Endothelial cell of umbilical vein (primary cell): ENCODE measurements at regions not wholly inside any gene's neighbourhood (a gene's known extent, or its start where the extent isn't known, plus 50 kb on each side); places are given as distances from the start of the nearest gene placed in this dataset.

ENCODE experiments used
- BruUV-seq: library from RNA; stranded (reverse); fragments of 400-500 nt; replicated peaks from 2 replicates; lab custom pipeline; 2021; lab: Mats Ljungman, UMichigan
- CTCF ChIA-PET: fragments of 300-600, 350-600 bp; sonication (Branson Sonifier 250); formaldehyde crosslinking; loops from one replicate; lab custom pipeline; 2021; ENCODE audit warnings: antibody characterized with exemption, inconsistent platforms; lab: Charles Lee
- POLR2A ChIA-PET: fragments of 300-600, 350-600 bp; sonication (Branson Sonifier 250); formaldehyde crosslinking; loops from one replicate; lab custom pipeline; 2021; ENCODE audit warnings: antibody characterized with exemption, inconsistent platforms; lab: Charles Lee
- DNase-seq: peaks from one replicate; pipeline ENCODE4 v3.0.0-alpha.2; 2011; ENCODE audit warnings: low read depth, low spot score
- FAIRE-seq: peaks from 2 replicates; lab custom pipeline; 2011; peaks lifted over from hg19 to GRCh38; lab: Jason Lieb, UNC
- H2AFZ ChIP-seq: 2 replicates; pipeline ENCODE4 v1.6.0; 2012; ENCODE audit warnings: low read depth, low read length, control low read depth, inconsistent platforms
- H3K27ac ChIP-seq: 2 replicates; pipeline ENCODE4 v1.5.1; 2011; ENCODE audit warnings: low read depth, mild to moderate bottlenecking, control low read depth, low read length, moderate library complexity; ENCODE audit not compliant: insufficient read depth
- H3K27me3 ChIP-seq, 2 experiments: 2 replicates each; pipeline versions ENCODE4 v1.6.0 to v1.6.1; 2011; ENCODE audit warnings: low read length in 2 of 2, mixed read lengths in 1 of 2; ENCODE audit not compliant: control insufficient read depth in 2 of 2, insufficient read depth in 2 of 2
- H3K36me3 ChIP-seq, 2 experiments: 2 replicates in 1 of 2; 3 replicates in 1 of 2; pipeline ENCODE4 v1.5.1; 2011; ENCODE audit warnings: low read length in 2 of 2, mild to moderate bottlenecking in 1 of 2, moderate library complexity in 1 of 2; ENCODE audit not compliant: control insufficient read depth in 2 of 2, insufficient read depth in 2 of 2; ENCODE audit errors: extremely low read depth in 1 of 2
- H3K4me1 ChIP-seq: 3 replicates; pipeline ENCODE4 v1.5.1; 2011; ENCODE audit warnings: mild to moderate bottlenecking, low read length; ENCODE audit not compliant: control insufficient read depth, insufficient read depth; ENCODE audit errors: extremely low read depth
- H3K4me2 ChIP-seq: 2 replicates; pipeline ENCODE4 v1.6.1; 2011; ENCODE audit warnings: low read length, control low read depth, mixed read lengths; ENCODE audit not compliant: insufficient read depth
- H3K4me3 ChIP-seq, 3 experiments: fragments of 200-600 bp in 1 of 3; sonication (generic), shearing (Covaris generic) in 1 of 3; replicated peaks in 1 of 3; 2 replicates each; pipeline ENCODE4 v1.5.1; 2011 to 2016; ENCODE audit warnings: control low read depth in 3 of 3, low read length in 3 of 3, mild to moderate bottlenecking in 2 of 3, inconsistent platforms in 1 of 3, low read depth in 1 of 3, moderate library complexity in 1 of 3; ENCODE audit not compliant: insufficient read depth in 1 of 3
- H3K79me2 ChIP-seq: 2 replicates; pipeline ENCODE4 v1.6.0; 2012; ENCODE audit warnings: low read length, inconsistent platforms; ENCODE audit not compliant: control insufficient read depth, insufficient read depth
- H3K9ac ChIP-seq: replicated peaks from 2 replicates; pipeline ENCODE3; 2011; ENCODE audit warnings: low read length, control low read depth; ENCODE audit not compliant: insufficient read depth; ENCODE audit errors: extremely low read depth
- H3K9me1 ChIP-seq: replicated peaks from 3 replicates; pipeline ENCODE4 v1.6.0; 2011; ENCODE audit warnings: mild to moderate bottlenecking, low read length; ENCODE audit not compliant: control insufficient read depth, insufficient read depth; ENCODE audit errors: extremely low read depth
- H3K9me3 ChIP-seq: replicated peaks from 2 replicates; pipeline ENCODE4 v1.5.1; 2012; ENCODE audit warnings: low read length, inconsistent platforms; ENCODE audit not compliant: control insufficient read depth, insufficient read depth
- H4K20me1 ChIP-seq: replicated peaks from 2 replicates; pipeline ENCODE3; 2011; ENCODE audit warnings: mild to moderate bottlenecking, low read length; ENCODE audit not compliant: control insufficient read depth, insufficient read depth; ENCODE audit errors: extremely low read depth
- EZH2 ChIP-seq: IDR thresholded peaks from 2 replicates; pipeline ENCODE4 v1.6.1; 2012; ENCODE audit warnings: borderline replicate concordance, low read depth, mild to moderate bottlenecking, moderate library complexity, low read length, inconsistent platforms; ENCODE audit not compliant: severe bottlenecking
- FOS ChIP-seq: IDR thresholded peaks from 2 replicates; pipeline ENCODE4 v1.6.1; 2011; ENCODE audit warnings: mild to moderate bottlenecking, low read length, moderate library complexity, borderline replicate concordance; ENCODE audit not compliant: insufficient read depth
- GATA2 ChIP-seq: IDR thresholded peaks from 2 replicates; pipeline ENCODE4 v1.7.0; 2011; ENCODE audit warnings: low read depth, mild to moderate bottlenecking, moderate library complexity, mixed read lengths, low read length; ENCODE audit not compliant: insufficient read length, insufficient read depth
- JUN ChIP-seq: IDR thresholded peaks from 2 replicates; pipeline ENCODE4 v1.6.1; 2011; ENCODE audit warnings: borderline replicate concordance, low read depth; ENCODE audit not compliant: insufficient read length, insufficient read depth
- MYC ChIP-seq: IDR thresholded peaks from one replicate; pipeline ENCODE4 v1.6.1; 2011; ENCODE audit warnings: mild to moderate bottlenecking, low read depth, low read length
- POLR2A ChIP-seq: IDR thresholded peaks from 2 replicates; pipeline ENCODE4 v1.6.1; 2012; ENCODE audit warnings: low read depth, mild to moderate bottlenecking, control low read depth, low read length
- POLR2AphosphoS5 ChIP-seq: IDR thresholded peaks from 2 replicates; pipeline ENCODE4 v1.6.1; 2012; ENCODE audit warnings: low read depth, mild to moderate bottlenecking, control low read depth, low read length, moderate library complexity; ENCODE audit not compliant: insufficient read depth
- dilution Hi-C: fragments of 300-500 bp; cut with MboI; formaldehyde crosslinking; loops from one replicate; pipeline ENCODE4 v1.15.0; 2019; ENCODE audit warnings: low sequenced_read_pairs; ENCODE audit not compliant: extremely low pct_ligation_motif_present
- intact Hi-C: fragments of 100-400 bp; cut with micrococcal nuclease; formaldehyde crosslinking; loops from one replicate; pipeline ENCODE4 v1.10.0; 2022
- TF ChIP-seq, protein P1 (sequence below): IDR thresholded peaks from 2 replicates; pipeline ENCODE4 v1.6.1; 2011; ENCODE audit not compliant: insufficient read depth, insufficient read length
- TF ChIP-seq, protein P2 (sequence below), 2 donors: IDR thresholded peaks; 1 replicate in 1 of 2; 2 replicates in 1 of 2; pipeline ENCODE4 v1.5.1; 2011; ENCODE audit warnings: low read length in 2 of 2, mild to moderate bottlenecking in 2 of 2, moderate library complexity in 2 of 2, control low read depth in 1 of 2, inconsistent platforms in 1 of 2, low read depth in 1 of 2; ENCODE audit not compliant: insufficient read depth in 1 of 2; ENCODE audit errors: extremely low read depth in 1 of 2

DNA sequence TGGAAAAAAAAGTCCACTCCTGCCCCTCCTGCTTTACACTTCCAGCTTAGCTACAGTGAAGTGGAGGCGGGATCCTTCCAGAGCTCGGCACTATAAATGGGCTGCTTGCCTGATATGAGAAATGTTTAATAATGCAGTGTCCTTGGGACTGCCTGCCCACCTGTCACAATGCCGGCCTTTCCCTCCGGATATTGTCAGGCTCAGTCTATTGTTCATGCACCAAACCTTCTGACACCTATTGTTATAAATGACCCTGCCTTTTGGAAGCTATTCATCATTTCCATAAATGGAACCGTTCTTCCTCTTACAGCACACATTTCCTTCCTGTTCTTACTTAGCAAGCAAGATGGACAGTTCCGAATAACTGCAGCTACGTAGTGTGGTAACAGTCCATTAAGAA lies 146.3 kb downstream of the DMAC1 start:
- Histone ChIP-seq H3K4me1 (peaks cover 32% of the 10 kb centered on the region), H3K4me3 (no peak overlapping the region), H3K27ac (peak overlapping the region; percentile 62), H3K9me1 (no peaks in the 10 kb centered on the region), H3K27me3 (no peaks in the 10 kb centered on the region), H3K9ac (no peak overlapping the region), H3K4me2 (peak overlapping the region; percentile 71), H3K79me2 (no peaks in the 10 kb centered on the region), H3K9me3 (no peaks in the 10 kb centered on the region), H4K20me1 (no peaks in the 10 kb centered on the region), H3K36me3 (no peaks in the 10 kb centered on the region), H2AFZ (no peak overlapping the region)
- TF ChIP-seq POLR2AphosphoS5 (peak; percentile 56), GATA2 (no peak), EZH2 (no peak), POLR2A (no peak), FOS (peak; percentile 53), MYC (no peak), JUN (peak; percentile 90)
- TF ChIP-seq, protein P1, sequence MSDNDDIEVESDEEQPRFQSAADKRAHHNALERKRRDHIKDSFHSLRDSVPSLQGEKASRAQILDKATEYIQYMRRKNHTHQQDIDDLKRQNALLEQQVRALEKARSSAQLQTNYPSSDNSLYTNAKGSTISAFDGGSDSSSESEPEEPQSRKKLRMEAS: no peak
- FAIRE-seq: peak; percentile 92
- peak; percentile 90 for DNase-seq
- ChIA-PET POLR2A (no interaction called here), CTCF (interaction anchor here (1.7 to 2.2 kb wide), 2 partner anchors 18 to 1243 kb away, joined by 4 read pairs; no protein-coding TSS in a partner anchor)
- intact Hi-C loops: no loop called here
- dilution Hi-C loops: no loop called here
- BruUV-seq: no TSS peak

DNA sequence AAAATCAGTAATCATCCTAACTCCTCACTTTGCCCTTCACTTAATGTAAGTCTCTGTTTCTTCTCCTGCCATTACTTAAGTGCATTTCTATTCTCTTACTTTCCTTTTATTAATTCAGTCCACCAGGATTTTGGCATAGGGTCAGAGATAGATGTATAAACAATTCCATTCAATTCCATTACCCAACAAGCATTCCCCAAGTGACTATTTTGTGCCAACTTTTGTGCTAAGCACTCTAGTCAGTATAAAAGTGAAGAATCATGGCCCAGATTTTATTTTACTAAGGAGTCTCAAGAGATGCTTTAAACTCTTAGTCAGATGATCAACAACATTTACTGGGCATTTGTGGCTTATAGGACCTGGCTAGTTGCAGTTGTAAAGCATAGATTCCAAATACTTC lies 159.3 kb downstream of the DMAC1 start:
- FAIRE-seq: no peak
- intact Hi-C loops: no loop called here

More for the DNA sequence above, 159.3 kb downstream of the DMAC1 start:
- no peaks in the 10 kb centered on the region for H3K36me3 ChIP-seq
- H3K9me3 ChIP-seq: no peaks in the 10 kb centered on the region
- ChIA-PET POLR2A (no interaction called here), CTCF (no interaction called here)
- no peak overlapping the region for H3K4me3 ChIP-seq
- no peaks in the 10 kb centered on the region for H4K20me1 ChIP-seq
- H3K4me2 ChIP-seq: no peak overlapping the region
- H3K27ac ChIP-seq: no peak overlapping the region
- H3K9me1 ChIP-seq: no peaks in the 10 kb centered on the region
- no peak for TF ChIP-seq FOS
- no peak for TF ChIP-seq EZH2
- TF ChIP-seq JUN: no peak
- no peak for TF ChIP-seq MYC
- TF ChIP-seq POLR2A: no peak
- TF ChIP-seq, protein P2, sequence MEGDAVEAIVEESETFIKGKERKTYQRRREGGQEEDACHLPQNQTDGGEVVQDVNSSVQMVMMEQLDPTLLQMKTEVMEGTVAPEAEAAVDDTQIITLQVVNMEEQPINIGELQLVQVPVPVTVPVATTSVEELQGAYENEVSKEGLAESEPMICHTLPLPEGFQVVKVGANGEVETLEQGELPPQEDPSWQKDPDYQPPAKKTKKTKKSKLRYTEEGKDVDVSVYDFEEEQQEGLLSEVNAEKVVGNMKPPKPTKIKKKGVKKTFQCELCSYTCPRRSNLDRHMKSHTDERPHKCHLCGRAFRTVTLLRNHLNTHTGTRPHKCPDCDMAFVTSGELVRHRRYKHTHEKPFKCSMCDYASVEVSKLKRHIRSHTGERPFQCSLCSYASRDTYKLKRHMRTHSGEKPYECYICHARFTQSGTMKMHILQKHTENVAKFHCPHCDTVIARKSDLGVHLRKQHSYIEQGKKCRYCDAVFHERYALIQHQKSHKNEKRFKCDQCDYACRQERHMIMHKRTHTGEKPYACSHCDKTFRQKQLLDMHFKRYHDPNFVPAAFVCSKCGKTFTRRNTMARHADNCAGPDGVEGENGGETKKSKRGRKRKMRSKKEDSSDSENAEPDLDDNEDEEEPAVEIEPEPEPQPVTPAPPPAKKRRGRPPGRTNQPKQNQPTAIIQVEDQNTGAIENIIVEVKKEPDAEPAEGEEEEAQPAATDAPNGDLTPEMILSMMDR (IDR thresholded peaks at IDR 0.05; ENCODE audit: extremely low read depth in 1 of 2, insufficient read depth in 1 of 2, low read depth in 1 of 2, low read length in 2 of 2): no peak
- TF ChIP-seq GATA2: no peak
- TF ChIP-seq, protein P1: no peak
- TF ChIP-seq POLR2AphosphoS5: no peak
- no peaks in the 10 kb centered on the region for H3K27me3 ChIP-seq
- no peaks in the 10 kb centered on the region for H3K79me2 ChIP-seq
- no peak for DNase-seq
- BruUV-seq: no TSS peak
- H3K9ac ChIP-seq: no peak overlapping the region
- no peak overlapping the region for H2AFZ ChIP-seq
- H3K4me1 ChIP-seq: no peaks in the 10 kb centered on the region
- dilution Hi-C loops: no loop called here
